ENCODE measurements at regions not wholly inside any gene's neighbourhood (a gene's known extent, or its start where the extent isn't known, plus 50 kb on each side); places are given as distances from the start of the nearest gene placed in this dataset.
"Not testable (repeated sequence)": the region's sequence is repeated elsewhere in the genome, so short reads cannot be mapped to it uniquely, and the experiment has no call there.

DNA sequence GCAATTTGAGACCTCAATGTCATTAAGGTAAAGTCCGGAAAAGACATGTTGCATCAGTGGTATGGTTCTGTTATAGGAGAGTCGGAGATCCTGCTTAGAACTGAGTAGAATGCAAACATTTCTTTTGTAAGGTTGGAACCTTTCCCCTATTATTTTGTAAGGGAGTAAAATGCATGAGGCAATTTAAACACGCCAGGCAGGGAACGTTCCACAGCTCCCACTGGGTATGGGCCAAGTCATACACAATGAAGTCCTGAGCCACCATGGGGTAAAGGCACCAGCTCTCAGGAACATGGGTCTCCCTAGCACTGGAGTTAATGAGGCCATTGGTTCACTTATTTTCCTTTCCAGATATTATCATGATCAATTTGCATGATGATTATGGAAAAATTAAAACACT, 116.6 kb upstream of the NR2F2 start:
- H3K36me3 Mint-ChIP-seq = no peaks in the 10 kb centered on the region
- no peak overlapping the region for H3K4me3 Mint-ChIP-seq
- DNase-seq (ENCODE audit: low spot score in 2 of 2) (no peak), ATAC-seq (no peak)
- H3K4me1 Mint-ChIP-seq = no peaks in the 10 kb centered on the region
- peaks cover 6% of the 10 kb centered on the region for H3K9me3 Mint-ChIP-seq
- H3K27ac Mint-ChIP-seq = no peak overlapping the region

DNA sequence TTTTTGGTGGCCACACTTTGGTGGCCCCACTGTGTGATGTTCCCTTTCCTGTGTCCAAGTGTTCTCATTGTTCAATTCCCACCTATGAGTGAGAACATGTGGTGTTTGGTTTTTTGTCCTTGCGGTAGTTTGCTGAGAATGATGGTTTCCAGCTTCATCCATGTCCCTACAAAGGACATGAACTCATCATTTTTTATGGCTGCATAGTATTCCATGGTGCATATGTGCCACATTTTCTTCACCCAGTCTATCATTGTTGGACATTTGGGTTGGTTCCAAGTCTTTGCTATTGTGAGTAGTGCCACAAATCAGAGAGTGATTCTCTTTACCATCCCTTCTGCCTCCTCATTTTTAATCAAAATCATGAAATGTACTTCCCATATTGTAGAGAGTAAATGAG, 114.0 kb upstream of the NR2F2 start:
- not testable (repeated sequence) for DNase-seq (ENCODE audit: low spot score in 2 of 2); H3K4me3 Mint-ChIP-seq; H3K27ac Mint-ChIP-seq; ATAC-seq; H3K36me3 Mint-ChIP-seq; H3K4me1 Mint-ChIP-seq; H3K9me3 Mint-ChIP-seq

DNA sequence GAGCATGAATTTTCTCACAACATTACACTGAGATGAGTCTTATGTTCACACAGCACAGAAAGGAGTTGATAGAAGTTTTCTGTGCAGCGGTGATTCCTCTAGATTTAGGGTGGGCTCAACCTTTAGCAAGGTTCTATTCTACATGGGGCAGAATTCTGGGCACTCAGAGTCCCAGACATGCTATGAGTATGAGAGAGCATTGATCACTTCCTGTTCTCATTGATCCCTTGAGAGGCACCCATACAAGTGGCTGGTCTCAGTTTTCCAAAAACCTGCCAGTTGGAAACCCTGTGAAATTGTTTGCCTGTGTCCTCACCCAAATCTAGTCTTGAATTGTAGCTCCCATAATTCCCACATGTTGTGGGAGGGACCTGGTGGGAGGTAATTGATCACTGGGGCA, 112.5 kb upstream of the NR2F2 start:
- H3K4me1 Mint-ChIP-seq = no peaks in the 10 kb centered on the region
- no peak overlapping the region for H3K4me3 Mint-ChIP-seq
- ATAC-seq (no peak), DNase-seq (ENCODE audit: low spot score in 2 of 2) (no peak)
- H3K36me3 Mint-ChIP-seq = no peaks in the 10 kb centered on the region
- no peak overlapping the region for H3K27ac Mint-ChIP-seq
- peaks cover 5% of the 10 kb centered on the region for H3K9me3 Mint-ChIP-seq

DNA sequence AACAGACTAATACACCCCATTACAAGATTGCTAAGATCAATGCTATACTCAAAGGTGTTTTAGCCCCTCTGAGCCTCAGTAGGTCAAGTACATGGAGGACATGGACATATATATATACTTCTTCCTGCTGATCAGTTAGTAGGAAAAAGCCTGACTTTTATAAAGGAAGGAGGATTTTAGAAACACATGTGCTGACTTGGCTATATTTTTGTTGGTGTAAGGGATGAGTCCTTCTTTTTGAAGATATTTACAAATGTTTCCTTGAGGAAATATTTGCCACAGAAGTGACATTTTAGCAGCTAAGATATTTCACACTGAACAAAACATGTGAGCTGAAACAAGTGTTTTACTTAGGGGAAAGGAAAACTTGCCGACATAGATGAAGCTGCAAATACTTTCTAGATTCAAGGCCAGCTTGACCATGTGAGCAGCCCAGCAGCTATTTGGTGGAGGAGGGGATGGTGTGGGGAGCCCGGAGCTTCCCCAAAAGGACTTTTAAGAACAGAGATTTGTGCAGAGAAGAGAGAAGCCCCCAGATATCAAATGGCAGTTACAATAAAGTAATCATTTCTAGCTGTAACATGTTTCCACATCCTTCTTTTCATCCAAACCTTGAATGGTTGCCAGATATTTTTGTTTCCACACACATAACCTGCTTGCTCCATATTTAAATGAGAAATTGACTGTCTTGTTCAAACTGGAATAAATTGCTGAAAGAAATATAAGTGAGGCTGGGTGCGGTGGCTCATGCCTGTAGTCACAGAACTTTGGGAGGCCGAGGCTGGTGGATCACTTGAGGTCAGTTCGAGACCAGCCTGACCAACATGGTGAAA, 111.7 kb upstream of the NR2F2 start:
- no peak overlapping the region for H3K27ac Mint-ChIP-seq
- H3K9me3 Mint-ChIP-seq = peaks cover 10% of the 10 kb centered on the region
- no peak for DNase-seq (ENCODE audit: low spot score in 2 of 2)
- no peaks in the 10 kb centered on the region for H3K36me3 Mint-ChIP-seq
- ATAC-seq = no peak
- H3K4me3 Mint-ChIP-seq = no peak overlapping the region
- H3K4me1 Mint-ChIP-seq = no peaks in the 10 kb centered on the region

DNA sequence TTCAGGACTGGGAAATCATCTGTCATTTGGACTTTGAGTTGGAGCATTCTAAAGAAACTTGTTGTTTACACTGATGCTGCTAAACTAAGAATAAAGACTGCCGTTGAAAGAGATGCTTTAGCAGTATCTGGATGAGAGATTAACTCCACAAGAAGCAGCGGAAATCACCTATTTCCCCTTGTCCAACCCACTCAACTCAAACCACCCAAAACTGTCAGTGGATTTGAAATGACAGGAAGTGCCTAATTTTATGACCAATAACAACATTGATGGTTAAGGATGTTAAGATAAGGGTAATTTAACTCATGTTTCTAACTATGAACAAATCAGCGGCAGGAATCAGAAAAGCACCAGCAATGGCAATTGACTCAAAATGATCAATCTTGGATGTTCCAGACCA, 110.8 kb upstream of the NR2F2 start:
- Mint-ChIP-seq H3K4me3 (no peak overlapping the region), H3K9me3 (peaks cover 10% of the 10 kb centered on the region)
- no peak for ATAC-seq

DNA sequence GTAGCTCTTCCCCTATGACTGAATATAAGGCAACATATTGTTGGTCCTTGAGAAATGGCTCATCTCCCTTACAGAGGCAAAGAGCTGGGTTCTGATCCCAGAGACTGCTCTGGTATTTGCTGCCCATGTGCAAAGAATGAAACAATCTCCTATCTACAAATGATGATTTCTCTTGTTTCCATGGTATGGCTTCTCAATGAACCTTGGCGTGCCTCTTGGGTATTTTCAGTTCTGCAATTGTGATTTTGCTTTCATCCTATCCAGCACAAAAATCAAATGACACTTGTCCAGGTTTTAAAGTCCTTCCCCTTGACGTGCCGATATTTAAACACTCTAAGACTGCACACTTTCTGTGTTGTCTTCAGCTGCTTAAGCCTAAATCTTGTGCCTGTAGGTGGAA, 109.8 kb upstream of the NR2F2 start:
- Mint-ChIP-seq H3K36me3 (no peaks in the 10 kb centered on the region), H3K4me3 (no peak overlapping the region), H3K27ac (no peak overlapping the region), H3K4me1 (no peaks in the 10 kb centered on the region), H3K9me3 (peaks cover 10% of the 10 kb centered on the region)
- DNase-seq (ENCODE audit: low spot score in 2 of 2) = no peak
- no peak for ATAC-seq

More for the DNA sequence above, 110.8 kb upstream of the NR2F2 start:
- H3K4me1 Mint-ChIP-seq = no peaks in the 10 kb centered on the region
- no peak for DNase-seq (ENCODE audit: low spot score in 2 of 2)
- H3K36me3 Mint-ChIP-seq = no peaks in the 10 kb centered on the region
- H3K27ac Mint-ChIP-seq = no peak overlapping the region

DNA sequence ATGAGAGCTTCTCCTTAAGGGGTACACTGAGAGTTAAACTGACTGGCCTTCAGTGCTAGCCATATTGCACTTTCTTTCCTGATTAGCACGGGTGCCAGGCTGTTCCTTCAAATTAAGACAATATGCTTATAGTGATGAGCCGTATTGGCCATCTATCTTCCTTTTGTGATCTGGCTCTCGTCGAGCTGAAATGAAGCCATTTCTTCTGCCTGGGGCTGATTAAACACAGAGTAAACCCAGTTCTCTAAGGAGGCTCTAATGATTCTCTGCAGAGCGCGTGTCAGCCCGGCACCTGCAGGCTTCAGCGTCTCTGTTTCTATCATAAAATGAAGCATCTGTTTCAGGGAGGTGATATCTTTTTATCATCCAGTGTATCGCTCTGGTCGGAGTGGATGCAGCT, 107.5 kb upstream of the NR2F2 start:
- Mint-ChIP-seq H3K36me3 (no peaks in the 10 kb centered on the region), H3K4me3 (no peak overlapping the region), H3K9me3 (peaks cover 14% of the 10 kb centered on the region), H3K27ac (no peak overlapping the region), H3K4me1 (no peaks in the 10 kb centered on the region)
- DNase-seq (ENCODE audit: low spot score in 2 of 2) = no peak
- no peak for ATAC-seq

DNA sequence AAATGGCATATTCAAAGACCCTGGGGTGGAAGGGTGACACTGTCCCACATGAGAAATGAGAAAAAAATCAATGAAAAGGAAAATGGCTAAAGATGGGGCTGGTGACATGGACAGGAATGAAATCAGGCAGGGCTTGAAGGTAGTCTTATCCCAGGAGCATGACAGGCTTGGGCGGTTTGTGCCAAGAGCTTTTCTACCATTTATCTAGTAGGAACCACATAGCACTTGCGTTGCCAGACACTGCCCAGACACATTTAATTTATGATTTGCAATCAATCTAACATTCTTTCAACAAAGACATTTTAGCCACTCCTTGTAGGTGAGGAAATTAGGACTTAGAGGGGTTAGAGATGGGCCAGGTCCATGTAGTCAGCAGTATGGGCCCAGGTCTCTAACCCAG, 106.6 kb upstream of the NR2F2 start:
- no peaks in the 10 kb centered on the region for H3K4me1 Mint-ChIP-seq
- ATAC-seq (no peak), DNase-seq (ENCODE audit: low spot score in 2 of 2) (no peak)
- H3K27ac Mint-ChIP-seq = no peak overlapping the region
- peaks cover 11% of the 10 kb centered on the region for H3K9me3 Mint-ChIP-seq
- no peak overlapping the region for H3K4me3 Mint-ChIP-seq
- no peaks in the 10 kb centered on the region for H3K36me3 Mint-ChIP-seq

DNA sequence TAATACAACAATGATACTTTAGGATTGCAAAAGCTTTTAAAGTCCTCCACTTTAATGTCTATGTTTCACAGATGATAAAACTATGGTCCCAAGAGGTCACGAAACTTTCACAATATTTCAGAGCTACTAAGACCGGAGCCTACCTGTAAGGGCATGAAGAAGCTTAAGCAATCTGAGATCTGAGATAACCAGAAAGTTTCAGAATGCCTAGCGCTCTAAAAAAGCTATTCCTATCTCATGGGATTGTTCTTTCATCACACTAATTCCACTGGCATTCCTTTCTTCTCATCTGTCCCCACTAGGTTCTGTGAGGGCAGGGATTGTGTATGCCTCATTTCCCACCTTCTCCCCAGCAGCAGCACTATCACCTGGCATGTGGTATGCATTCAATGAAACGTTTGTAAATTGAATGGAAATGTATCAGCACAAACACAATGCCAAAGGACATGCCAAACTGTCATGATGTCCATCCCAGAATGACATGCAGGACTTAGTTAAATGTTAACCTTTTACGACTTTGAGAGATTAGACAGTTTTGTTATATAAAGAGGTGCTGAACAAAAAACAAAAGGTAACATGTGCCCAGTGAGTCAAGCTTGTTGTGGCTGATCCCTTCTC, 104.7 kb upstream of the NR2F2 start:
- Mint-ChIP-seq H3K4me1 (no peaks in the 10 kb centered on the region), H3K27ac (no peak overlapping the region), H3K36me3 (no peaks in the 10 kb centered on the region), H3K9me3 (peaks cover 11% of the 10 kb centered on the region), H3K4me3 (no peak overlapping the region)
- ATAC-seq (no peak), DNase-seq (ENCODE audit: low spot score in 2 of 2) (no peak)

DNA sequence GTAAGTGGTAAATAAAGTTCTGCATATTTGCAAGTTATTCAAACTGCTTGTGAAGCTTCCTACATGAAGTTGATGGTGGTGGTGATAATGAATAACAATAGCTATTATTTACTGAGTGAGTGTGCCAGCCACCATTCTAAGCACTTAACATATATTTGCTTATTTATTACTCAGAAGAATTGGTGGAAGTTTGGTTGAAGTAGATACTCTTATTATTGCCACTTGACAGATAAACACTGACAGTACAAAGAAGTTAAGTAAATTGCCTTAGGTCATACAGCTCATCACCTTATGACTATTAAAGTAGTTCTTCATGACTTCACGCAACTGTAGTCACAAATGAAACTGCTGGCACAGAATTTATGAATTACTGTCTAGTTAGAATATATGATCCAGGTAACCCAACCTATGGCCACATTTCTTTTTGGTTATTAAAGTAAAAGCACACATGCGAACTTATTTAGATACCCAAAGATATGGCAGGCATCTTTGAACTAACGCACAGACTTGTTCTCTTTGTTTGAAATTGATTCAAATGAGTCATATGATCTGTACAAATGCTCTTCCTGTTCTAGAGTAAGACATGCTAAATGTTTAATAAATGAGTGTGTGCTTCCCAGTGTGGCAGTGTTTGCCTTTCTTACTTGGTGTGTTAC, 99.8 kb upstream of the NR2F2 start:
- ATAC-seq = no peak
- no peak for DNase-seq (ENCODE audit: low spot score in 2 of 2)
- Mint-ChIP-seq H3K27ac (no peak overlapping the region), H3K4me3 (no peak overlapping the region), H3K36me3 (no peaks in the 10 kb centered on the region), H3K9me3 (peaks cover 6% of the 10 kb centered on the region), H3K4me1 (no peaks in the 10 kb centered on the region)

DNA sequence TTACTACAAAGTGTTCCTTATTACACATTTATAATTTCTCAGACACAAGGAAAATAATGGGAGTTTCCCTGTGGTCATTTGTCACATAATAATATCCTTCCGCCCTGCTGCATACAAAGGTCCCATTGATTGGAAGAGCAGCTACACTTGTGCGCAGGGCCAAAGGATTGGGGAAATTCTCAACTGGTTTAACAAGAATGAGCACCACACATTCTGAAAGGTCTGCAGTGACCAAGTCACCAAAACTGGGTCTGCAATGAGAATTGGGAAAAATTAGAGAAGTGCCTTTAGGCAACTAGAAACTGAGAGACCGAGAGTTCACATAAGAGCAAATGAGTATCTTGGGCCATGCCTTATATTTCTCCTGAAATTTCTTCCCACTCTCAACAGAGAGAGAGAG, 98.2 kb upstream of the NR2F2 start:
- Mint-ChIP-seq H3K4me3 (no peak overlapping the region), H3K4me1 (no peaks in the 10 kb centered on the region), H3K9me3 (peaks cover 6% of the 10 kb centered on the region), H3K36me3 (no peaks in the 10 kb centered on the region), H3K27ac (no peak overlapping the region)
- DNase-seq (ENCODE audit: low spot score in 2 of 2) (no peak), ATAC-seq (no peak)

DNA sequence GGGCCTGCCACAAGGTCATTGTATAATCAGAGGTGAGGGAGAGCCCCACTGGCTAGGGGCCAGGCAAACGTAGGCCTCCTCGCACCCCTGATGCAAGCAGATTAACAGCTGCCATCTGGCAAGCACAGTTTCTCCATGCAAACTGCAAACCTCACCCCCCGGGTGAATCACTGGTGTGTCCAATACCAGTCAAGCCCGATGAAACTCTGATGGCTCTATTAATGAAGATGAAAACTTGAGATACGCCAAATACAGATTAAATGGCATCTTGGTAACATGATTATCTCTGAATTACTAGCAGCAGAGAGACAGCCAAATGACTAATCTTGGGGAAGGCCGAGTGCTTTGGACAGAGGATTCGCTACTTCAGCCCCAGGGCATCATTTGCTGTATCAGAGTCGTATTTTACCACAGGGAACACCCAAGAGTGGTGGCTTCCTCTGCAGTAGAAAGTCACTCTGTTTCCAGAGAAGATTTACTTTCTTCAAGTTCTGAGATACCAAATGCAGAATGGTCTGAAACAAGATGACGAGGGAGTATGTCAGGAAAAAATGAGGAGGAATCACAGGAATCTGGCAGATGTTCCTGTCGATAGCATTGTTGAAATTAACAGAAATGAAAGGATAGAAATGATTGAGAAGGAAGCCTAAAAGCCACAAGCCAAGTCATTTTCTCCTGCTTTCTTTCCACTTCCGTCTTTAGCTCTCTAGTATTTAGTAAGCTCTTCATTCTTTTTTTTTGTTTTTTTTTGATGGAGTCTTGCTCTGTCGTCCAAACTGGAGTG, 96.2 kb upstream of the NR2F2 start:
- ATAC-seq (peak; percentile 37), DNase-seq (ENCODE audit: low spot score in 2 of 2) (no peak)
- H3K9me3 Mint-ChIP-seq = peaks cover 2% of the 10 kb centered on the region
- H3K4me3 Mint-ChIP-seq = no peak overlapping the region
- no peaks in the 10 kb centered on the region for H3K4me1 Mint-ChIP-seq
- no peaks in the 10 kb centered on the region for H3K36me3 Mint-ChIP-seq
- no peak overlapping the region for H3K27ac Mint-ChIP-seq

DNA sequence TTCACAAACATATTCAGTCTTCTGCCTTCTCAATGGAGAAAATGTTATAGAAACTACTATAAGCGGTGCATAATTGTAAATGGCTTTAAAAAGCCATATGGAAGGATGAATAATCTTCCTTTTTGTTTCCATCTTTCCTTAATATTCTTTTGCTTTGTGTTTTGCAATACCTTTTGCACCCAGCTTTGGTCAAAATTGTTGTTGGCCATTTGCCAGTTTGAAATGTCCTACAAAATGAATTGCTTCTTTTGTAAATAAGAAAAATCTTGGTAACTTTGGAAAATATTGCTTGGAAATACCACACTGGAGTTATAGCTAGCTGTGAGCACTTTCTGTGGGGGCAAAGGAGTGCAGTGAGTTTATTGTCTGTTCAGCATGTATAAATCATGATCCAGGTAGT, 93.5 kb upstream of the NR2F2 start:
- Mint-ChIP-seq H3K4me1 (no peaks in the 10 kb centered on the region), H3K27ac (no peak overlapping the region), H3K4me3 (no peak overlapping the region), H3K36me3 (no peaks in the 10 kb centered on the region), H3K9me3 (peaks cover 2% of the 10 kb centered on the region)
- DNase-seq (ENCODE audit: low spot score in 2 of 2) (no peak), ATAC-seq (no peak)

DNA sequence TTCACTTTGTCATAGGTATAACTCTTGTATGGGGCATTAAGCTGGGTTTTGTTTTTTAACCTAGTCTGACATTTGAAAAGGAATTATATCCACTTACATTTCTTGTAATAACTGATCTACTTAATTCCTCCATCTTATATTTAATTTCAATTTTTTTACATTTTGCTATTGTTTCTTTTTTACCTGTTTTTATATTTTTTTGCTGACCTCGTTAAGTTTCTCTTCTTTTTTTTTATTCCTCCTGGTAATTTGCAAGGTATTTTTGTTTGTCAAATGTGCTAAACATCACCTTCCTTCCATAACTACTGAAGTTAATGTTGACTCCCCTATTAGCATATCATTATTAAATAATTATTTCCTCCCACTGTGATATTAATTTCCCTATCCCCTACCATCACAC, 87.7 kb upstream of the NR2F2 start:
- no peak for DNase-seq (ENCODE audit: low spot score in 2 of 2)
- Mint-ChIP-seq H3K9me3 (peaks cover 3% of the 10 kb centered on the region), H3K4me3 (no peak overlapping the region), H3K36me3 (no peaks in the 10 kb centered on the region), H3K27ac (no peak overlapping the region), H3K4me1 (no peaks in the 10 kb centered on the region)
- ATAC-seq = no peak

DNA sequence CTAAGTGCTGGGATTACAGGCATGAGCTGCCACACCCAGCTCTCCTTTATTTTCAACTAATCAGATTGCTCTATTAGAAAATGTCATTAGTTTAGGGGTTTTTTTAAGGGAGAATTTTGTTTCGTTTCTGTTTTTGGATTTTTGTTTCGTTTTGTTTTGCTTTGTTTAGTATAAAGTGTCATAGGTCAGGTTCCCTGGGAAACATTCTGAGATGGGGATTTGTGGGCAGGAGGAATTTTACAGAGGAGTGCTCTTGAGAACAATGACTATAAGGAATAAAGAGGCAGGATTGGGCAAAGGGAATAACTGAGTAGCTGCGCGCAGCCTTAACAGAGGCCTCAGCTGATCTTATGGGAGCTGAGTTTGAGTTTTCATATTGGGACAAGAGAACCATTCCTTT, 86.8 kb upstream of the NR2F2 start:
- Mint-ChIP-seq H3K36me3 (no peaks in the 10 kb centered on the region), H3K4me3 (no peak overlapping the region), H3K27ac (no peak overlapping the region), H3K9me3 (peaks cover 6% of the 10 kb centered on the region), H3K4me1 (no peaks in the 10 kb centered on the region)
- ATAC-seq (no peak), DNase-seq (ENCODE audit: low spot score in 2 of 2) (no peak)

All from stimulated activated effector memory CD8-positive, alpha-beta T cell treated with anti-CD3 and anti-CD28 coated beads, Interleukin-12 subunit alpha, Interleukin-12 subunit beta, amount 100 ng/mL, for 72 hours (primary cell).